ENCODE measurements at regions not wholly inside any gene's neighbourhood (a gene's known extent, or its start where the extent isn't known, plus 50 kb on each side); places are given as distances from the start of the nearest gene placed in this dataset.
A peak's percentile ranks its signal among the peaks of the same experiment; 100 is the strongest.

GRCh38 chr1:55375617-55376258 lies 160.6 kb upstream of the USP24 start:
- Histone ChIP-seq H3K4me3 (replicated peaks in 1 of 3; ENCODE audit: low read depth in 2 of 3, low read length in 3 of 3) (no peak overlapping the region), H3K27ac (ENCODE audit: low read depth in 1 of 2, low read length in 2 of 2) (no peak overlapping the region), H3K9me3 (replicated peaks in 1 of 2; ENCODE audit: control insufficient read depth in 1 of 2, insufficient read depth in 1 of 2, low read length in 2 of 2) (no peaks in the 10 kb centered on the region), H3K27me3 (ENCODE audit: control insufficient read depth in 2 of 2, insufficient read depth in 2 of 2, low read length in 2 of 2) (no peaks in the 10 kb centered on the region), H4K20me1 (ENCODE audit: insufficient read depth, low read length) (no peaks in the 10 kb centered on the region), H3K36me3 (replicated peaks in 1 of 2; ENCODE audit: control insufficient read depth in 1 of 2, insufficient read depth in 2 of 2, low read length in 2 of 2) (no peaks in the 10 kb centered on the region), H3K4me2 (replicated peaks; ENCODE audit: extremely low read depth, low read length, poor library complexity, severe bottlenecking) (no peak overlapping the region), H2AFZ (ENCODE audit: insufficient read depth, low read depth, low read length, poor library complexity, severe bottlenecking) (no peak overlapping the region), H3K9ac (ENCODE audit: insufficient read depth, low read length, poor library complexity, severe bottlenecking) (no peak overlapping the region), H3K79me2 (ENCODE audit: insufficient read depth, low read length) (no peaks in the 10 kb centered on the region), H3K4me1 (ENCODE audit: control insufficient read depth in 1 of 2, insufficient read depth in 2 of 2, low read length in 2 of 2) (no peaks in the 10 kb centered on the region)
- Mint-ChIP-seq H3K9me3 (peaks cover 0 to 2% (median 0%) of the 10 kb centered on the region in 7 donors), H3K4me3 (no peak overlapping the region), H3K4me1 (peaks cover 2% of the 10 kb centered on the region), H3K27ac (no peak overlapping the region), H3K36me3 (no peaks in the 10 kb centered on the region), H3K27me3 (ENCODE audit: low read depth in 3 of 3) (peaks cover 1 to 2% (median 2%) of the 10 kb centered on the region in 3 donors)
- DNase-seq, result peak; percentile 16 to 32 (median 28)
- 33% methylated on average over 3 of the region's 4 CpGs for WGBS (ENCODE audit: insufficient coverage)
- TF ChIP-seq, protein P1, sequence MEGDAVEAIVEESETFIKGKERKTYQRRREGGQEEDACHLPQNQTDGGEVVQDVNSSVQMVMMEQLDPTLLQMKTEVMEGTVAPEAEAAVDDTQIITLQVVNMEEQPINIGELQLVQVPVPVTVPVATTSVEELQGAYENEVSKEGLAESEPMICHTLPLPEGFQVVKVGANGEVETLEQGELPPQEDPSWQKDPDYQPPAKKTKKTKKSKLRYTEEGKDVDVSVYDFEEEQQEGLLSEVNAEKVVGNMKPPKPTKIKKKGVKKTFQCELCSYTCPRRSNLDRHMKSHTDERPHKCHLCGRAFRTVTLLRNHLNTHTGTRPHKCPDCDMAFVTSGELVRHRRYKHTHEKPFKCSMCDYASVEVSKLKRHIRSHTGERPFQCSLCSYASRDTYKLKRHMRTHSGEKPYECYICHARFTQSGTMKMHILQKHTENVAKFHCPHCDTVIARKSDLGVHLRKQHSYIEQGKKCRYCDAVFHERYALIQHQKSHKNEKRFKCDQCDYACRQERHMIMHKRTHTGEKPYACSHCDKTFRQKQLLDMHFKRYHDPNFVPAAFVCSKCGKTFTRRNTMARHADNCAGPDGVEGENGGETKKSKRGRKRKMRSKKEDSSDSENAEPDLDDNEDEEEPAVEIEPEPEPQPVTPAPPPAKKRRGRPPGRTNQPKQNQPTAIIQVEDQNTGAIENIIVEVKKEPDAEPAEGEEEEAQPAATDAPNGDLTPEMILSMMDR (IDR thresholded peaks at IDR 0.05), result peak; percentile 92
- intact Hi-C loops (cut with micrococcal nuclease), result loop anchor here (10.0 kb wide), 2 partner anchors 1209 to 1329 kb away; no protein-coding TSS in a partner anchor

GRCh38 chr1:55374801-55375616 lies 159.8 kb upstream of the USP24 start:
- no peak overlapping the region for H3K4me2 ChIP-seq (replicated peaks; ENCODE audit: extremely low read depth, low read length, poor library complexity, severe bottlenecking)
- no peak overlapping the region for H3K9ac ChIP-seq (ENCODE audit: insufficient read depth, low read length, poor library complexity, severe bottlenecking)
- WGBS (ENCODE audit: insufficient coverage), result 98% methylated on average over 11 of the region's 14 CpGs
- intact Hi-C loops (cut with micrococcal nuclease), result loop anchor here (10.0 kb wide), 2 partner anchors 1210 to 1330 kb away; no protein-coding TSS in a partner anchor
- H3K27ac Mint-ChIP-seq, result peak overlapping the region in 1 of 7 donors; percentile 60
- H3K9me3 Mint-ChIP-seq, result peaks cover 0 to 2% (median 0%) of the 10 kb centered on the region in 7 donors
- no peaks in the 10 kb centered on the region for H3K36me3 Mint-ChIP-seq
- H3K36me3 ChIP-seq (replicated peaks in 1 of 2; ENCODE audit: control insufficient read depth in 1 of 2, insufficient read depth in 2 of 2, low read length in 2 of 2), result no peaks in the 10 kb centered on the region
- H2AFZ ChIP-seq (ENCODE audit: insufficient read depth, low read depth, low read length, poor library complexity, severe bottlenecking), result no peak overlapping the region
- H3K4me1 Mint-ChIP-seq, result peaks cover 2% of the 10 kb centered on the region
- H3K79me2 ChIP-seq (ENCODE audit: insufficient read depth, low read length), result no peaks in the 10 kb centered on the region
- H3K9me3 ChIP-seq (replicated peaks in 1 of 2; ENCODE audit: control insufficient read depth in 1 of 2, insufficient read depth in 1 of 2, low read length in 2 of 2), result no peaks in the 10 kb centered on the region
- DNase-seq, result no peak
- TF ChIP-seq, protein P1 (IDR thresholded peaks at IDR 0.05), result no peak
- no peak overlapping the region for H3K4me3 Mint-ChIP-seq
- no peaks in the 10 kb centered on the region for H3K4me1 ChIP-seq (ENCODE audit: control insufficient read depth in 1 of 2, insufficient read depth in 2 of 2, low read length in 2 of 2)
- H3K27ac ChIP-seq (ENCODE audit: low read depth in 1 of 2, low read length in 2 of 2), result no peak overlapping the region
- H3K4me3 ChIP-seq (replicated peaks in 1 of 3; ENCODE audit: low read depth in 2 of 3, low read length in 3 of 3), result no peak overlapping the region
- H3K27me3 ChIP-seq (ENCODE audit: control insufficient read depth in 2 of 2, insufficient read depth in 2 of 2, low read length in 2 of 2), result no peaks in the 10 kb centered on the region
- no peaks in the 10 kb centered on the region for H4K20me1 ChIP-seq (ENCODE audit: insufficient read depth, low read length)
- peaks cover 2 to 3% (median 2%) of the 10 kb centered on the region in 3 donors for H3K27me3 Mint-ChIP-seq (ENCODE audit: low read depth in 3 of 3)

All from CD14-positive monocyte (primary cell).